Activated CD4-positive, alpha-beta T cell treated with anti-CD3 and anti-CD28 coated beads, Interleukin-10, Interleukin-2, amounts not matched to agents 100 ng/mL and 50 ng/mL, durations not matched to agents 16 hours and 8 hours (primary cell): ENCODE measurements at regions not wholly inside any gene's neighbourhood (a gene's known extent, or its start where the extent isn't known, plus 50 kb on each side); places are given as distances from the start of the nearest gene placed in this dataset.

ENCODE experiments used
- DNase-seq: peaks from one replicate; pipeline ENCODE4 v3.0.0-alpha.2; 2020

DNA sequence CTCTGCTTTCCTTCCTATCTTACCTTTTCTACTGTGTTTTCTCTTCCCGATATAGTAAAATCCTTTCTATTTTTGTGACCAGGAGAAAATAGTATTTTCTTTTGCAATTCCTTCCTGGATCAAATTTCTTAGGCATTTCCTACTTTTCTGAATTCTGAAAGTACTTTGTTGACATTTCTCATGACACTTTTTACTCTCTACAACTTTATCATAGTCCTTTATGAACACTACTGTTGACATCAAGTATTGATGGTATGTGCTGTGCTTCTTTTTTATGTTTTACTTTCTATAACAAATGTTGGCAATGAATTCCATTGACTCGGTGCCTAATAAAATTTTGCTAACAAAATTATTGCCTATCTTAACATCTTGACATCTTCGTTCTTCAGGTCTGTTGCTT is 217.7 kb upstream of the TCF4 start:
- DNase-seq: no peak

DNA sequence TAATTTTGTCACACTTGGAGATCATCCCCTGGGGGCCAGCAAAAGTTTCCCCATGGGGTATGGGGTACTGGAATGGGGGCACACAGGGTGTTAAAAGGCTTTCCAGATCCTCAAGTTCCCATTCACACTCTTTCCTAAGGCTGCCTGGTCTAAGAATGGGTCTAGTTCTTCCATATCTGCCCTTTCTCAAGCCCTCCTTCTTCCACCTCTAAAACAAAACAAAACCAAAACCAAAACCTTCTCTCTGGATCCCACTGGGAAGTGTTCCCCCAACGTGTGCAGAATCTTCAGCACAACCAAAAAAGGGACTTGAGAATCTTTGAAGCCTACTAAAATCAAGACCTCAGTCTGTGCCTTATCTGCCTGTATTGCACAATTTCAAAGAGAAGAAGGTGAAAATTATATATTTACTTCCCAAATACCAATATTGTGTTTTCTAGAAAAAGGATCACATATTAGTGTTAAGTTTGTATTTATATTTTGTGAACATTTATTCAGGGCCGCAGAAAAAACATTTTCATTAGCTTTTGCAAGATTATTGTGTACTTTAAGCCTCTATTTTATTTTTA is 207.2 kb upstream of the TCF4 start:
- no peak for DNase-seq

DNA sequence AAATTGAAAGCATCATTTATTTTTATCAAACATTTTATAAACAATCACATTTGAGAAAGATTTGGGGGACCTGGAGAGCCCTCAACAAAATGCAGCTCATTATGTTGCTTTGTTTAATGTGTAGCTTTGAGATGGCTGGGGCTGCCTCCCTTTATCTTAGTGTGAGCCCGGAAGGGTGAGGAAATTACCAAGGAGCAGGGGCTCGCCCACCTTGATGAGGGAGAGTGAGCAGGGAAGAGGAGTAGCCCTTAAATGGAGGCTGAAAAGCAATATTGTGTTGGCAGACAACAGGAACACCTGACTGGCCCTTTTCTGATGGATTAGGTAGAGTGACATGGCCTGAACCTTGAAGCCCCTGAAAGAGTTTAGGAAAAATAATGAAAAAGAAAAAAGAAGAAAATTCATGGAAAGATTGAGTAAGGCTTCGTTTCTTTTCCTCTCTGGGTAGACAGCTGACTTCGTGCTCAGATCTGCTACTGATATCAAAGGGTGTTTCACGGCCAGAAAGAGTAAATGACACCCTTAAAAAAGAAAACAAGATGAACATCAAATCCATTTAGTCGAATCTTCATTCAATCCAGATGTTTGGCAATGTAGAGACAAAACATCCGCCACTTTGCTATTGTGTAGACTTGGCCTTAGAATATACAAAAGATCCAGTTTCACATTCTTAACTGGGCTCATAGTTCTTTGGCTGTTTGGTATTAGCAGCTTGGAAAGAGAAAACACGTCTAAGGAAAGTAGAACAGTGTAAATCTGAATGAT is 206.5 kb upstream of the TCF4 start:
- DNase-seq: no peak

DNA sequence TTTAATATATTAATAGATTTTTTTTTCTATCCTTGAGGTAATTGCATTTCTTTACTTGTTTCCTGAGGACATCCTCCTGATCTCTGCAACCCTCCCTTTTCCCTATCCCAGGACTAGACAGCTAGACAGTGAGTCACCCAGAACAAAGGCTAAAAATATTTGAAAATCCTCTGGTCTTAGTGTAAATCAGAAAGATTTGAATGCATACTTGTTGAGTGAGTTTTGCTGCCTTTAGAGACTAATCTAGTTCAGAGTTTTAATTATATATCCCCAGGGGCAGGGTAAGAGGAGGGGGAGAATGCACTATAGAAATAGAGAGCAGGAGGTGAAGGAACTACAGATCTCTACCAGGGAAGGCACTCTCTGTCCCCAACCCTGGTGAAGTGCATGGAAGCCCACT is 202.3 kb upstream of the TCF4 start:
- DNase-seq: no peak

DNA sequence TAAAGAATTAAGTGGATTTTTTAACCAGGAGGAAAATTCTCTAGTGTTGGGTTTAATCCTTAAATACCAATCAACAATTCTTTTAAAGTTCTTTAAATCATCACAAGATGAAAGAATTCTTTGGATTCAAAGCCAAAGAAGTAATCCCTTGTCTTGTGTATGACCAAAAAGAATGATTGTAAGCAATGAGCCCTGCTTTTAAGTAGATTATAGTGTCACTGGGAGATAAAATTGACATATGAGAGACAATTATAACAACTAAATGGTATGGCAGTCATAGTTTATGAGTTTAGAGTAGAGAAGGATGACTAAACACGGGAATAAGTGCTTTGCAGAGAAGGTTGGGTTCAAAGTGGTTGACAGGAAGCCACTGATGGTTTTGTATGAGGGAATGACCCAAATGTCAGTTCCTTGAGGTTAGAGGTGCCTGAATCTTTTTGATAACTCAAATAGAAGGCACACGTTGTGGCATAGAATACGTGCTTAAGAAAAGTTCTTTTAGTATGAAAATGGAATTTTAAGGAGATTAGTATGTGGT is 199.6 kb upstream of the TCF4 start:
- DNase-seq: peak; percentile 7

DNA sequence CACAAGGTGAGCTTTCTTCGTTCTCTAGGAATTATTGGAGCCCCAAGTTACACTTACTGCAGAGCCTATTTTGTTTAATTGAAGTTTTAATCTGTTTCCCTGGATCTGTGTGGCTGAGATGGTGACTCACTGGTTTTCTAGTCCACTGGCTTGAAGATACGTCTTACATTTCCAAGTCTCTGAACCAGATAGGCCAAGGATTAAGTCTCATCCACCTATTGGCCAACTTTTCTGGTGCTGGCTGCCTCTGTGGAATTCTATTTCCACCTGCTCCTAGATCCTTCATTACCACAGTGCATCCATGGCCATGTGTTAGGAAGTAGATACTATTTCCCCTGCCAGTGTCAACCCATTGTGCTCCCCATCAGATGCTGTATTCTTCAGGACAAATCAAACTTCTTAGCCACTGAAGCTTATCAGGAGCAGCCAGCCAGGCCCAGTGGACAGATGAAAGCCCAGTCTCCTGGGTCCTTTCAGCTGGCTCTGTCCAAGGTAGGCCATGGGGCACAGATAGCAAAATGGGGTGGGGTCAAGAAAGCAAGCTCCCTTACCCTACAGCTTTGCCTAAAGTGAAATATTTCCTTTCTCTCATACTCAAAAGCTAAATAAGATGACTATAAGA is 198.8 kb upstream of the TCF4 start:
- no peak for DNase-seq

DNA sequence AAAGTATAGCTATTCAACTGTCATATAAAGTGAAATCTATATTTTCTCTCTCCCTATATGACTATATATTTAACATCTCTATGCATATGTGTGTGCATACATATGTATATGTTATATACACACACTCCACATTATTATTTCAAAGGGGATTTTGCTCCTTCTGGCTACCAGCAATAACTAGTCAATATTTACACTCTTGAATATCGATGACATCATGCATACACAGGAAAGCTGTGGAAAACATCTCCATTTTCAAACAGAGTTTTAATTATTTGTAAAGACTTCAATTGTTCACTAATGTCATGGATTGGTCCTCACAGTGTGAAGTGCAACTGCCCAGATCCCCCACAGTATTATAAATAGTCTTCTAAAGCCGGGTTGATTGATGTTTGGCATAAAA is 195.9 kb upstream of the TCF4 start:
- no peak for DNase-seq

DNA sequence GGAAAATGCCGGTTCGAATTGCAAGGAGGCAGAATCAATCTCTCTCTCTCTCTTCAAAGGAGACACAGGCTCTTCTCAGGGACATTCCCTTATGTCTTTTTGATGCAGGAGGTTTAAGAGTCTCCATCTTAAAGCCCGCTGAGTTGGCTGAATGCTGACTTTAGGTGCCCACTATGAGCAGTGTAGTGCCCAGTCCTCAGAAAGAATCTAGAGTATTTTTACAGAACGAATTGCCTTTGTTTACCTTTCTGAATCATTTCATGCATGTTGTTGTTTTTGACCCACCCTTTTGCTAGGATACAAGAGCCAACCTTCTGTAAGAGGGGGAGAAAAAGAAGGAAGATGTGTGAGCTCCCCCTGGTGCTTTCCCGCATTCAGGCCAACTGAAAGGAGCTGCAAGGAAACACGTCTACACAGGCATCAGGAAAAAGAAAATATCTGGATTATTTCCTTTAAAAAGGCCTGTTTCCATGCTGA is 193.5 kb upstream of the TCF4 start:
- DNase-seq: no peak

DNA sequence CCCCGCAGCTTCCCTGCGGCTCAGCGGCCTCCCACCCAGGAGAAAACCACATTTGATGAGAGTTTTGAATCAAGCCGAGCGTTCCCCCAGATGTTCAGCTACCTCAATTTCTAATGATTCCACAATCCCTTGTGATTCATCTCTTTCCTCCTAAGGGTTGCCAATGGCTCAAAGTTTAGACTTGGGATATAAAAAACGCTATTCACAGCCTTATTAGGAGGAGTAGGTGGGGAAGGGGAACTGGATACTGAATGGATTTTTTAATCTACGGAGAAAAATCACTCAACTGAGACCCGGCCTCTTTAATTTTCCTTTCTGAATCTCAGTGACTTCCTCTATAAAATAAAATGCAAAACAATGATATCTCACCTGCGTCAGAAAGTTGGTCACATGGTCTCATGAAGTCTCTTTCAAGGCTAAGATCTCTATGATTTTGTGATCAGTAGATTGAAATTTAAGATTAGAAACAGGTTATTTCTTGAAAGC is 192.6 kb upstream of the TCF4 start:
- DNase-seq: no peak

DNA sequence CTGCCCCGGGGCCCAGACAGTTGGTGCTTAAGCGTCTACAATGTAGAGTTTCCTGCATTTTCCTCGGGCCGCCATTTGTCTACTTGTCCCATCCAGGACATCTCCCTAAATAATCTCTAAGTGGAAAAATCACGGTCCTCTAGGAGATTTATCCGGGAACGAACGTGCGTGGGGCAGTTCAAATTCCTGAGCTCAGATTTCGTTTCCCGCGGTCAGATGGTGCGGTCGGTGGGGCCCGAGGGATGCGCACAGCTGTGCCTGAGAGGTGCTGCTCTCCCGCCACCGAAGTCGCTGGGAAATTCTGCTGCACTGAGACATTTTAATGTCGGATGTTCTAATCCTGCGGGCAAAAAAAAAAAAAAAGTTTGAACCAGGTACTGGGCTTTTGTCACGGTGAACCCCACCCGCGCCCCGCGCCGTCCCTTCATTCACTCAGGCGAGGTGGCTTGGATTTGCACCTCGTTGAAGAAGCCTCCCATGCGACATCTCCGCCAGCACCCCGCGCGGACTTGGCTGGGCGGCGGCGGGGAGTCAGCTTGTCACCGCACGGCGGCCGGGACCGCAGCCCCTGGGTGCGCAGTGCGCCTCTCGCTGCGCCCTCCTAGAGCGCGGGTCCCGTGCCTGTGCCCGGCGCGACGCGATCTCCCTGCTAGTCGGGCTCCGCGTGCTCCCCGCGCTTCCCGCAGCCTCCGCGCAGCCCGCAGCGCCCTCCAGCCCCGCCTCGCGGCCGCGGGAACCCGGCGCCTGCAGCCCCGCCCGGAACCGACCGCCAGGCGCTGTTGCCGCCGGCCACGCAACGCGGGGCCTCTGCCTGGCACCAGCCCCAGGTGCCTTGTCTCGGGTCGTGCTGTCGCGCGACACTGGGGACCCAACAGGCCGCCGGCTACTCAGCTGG is 191.9 kb upstream of the TCF4 start:
- DNase-seq: no peak

DNA sequence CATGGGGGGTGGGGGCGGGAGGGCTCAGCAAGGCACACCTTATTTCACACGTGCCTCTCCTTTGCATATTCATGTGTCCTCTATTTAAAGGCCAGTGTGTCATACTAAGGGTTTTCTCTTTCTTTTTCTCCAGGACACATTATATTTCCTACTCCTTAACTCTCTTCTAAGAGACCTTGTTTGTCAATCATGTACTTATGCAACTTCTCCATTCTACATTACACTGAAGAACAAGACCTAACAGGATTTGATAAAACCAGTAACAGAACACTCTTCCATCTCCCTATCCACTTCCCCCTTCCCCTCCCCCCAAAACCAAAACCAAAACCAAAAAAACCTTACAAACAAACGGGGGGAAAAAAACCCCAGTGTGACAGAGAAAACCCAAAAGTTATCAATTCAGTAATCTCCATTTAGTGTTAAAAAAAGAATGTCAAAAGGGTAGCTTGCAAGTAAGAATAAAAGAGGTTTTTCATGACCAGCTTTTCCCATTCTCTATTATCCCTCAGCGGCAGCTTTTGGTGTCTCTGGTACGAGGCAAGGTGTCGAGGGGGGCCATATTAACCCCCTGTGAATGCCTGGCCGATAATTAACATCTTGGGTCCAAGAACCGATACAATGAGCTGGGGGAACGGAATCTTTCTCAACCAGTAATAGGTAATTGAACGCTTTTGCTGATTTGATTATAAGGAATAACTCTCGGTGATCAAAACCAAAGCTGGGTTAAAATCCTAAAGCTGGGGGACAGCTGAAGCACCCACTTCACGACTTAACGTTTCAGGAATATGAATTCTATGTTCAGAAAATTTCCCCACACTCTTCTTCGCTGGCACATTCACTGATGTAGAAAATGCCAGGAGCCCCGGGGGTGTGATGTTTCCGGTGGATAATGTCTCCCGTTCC is 191.0 kb upstream of the TCF4 start:
- peak; percentile 10 for DNase-seq

DNA sequence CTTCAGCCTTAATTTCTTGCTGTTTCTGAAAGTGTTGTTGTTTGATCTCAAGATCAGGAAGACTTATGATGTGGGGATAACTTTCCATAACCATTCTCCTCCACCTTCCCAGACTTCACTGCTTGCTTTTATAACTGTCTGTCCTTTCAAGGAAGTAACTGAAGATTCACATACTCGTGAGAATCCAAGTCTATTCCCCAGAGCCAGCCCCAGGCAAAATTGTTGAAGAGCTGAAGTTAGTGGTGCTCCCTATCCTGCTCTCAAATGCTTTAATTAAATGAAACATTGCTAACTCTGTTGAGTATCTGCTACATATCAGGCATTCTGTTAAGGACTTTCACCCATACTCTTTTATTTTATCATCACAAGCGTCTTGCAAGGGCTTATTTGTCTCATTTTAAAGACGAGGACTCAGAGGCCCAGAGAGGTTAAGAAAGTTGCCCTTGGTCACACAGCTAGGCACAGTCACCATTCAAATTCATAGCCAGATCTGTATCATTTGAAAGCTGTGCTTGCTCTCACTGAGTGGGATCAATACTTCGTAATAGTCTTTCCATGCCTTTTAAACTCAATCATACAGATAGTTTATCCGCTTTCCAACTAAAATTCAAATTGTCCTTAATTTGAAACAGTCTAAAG is 189.8 kb upstream of the TCF4 start:
- no peak for DNase-seq

DNA sequence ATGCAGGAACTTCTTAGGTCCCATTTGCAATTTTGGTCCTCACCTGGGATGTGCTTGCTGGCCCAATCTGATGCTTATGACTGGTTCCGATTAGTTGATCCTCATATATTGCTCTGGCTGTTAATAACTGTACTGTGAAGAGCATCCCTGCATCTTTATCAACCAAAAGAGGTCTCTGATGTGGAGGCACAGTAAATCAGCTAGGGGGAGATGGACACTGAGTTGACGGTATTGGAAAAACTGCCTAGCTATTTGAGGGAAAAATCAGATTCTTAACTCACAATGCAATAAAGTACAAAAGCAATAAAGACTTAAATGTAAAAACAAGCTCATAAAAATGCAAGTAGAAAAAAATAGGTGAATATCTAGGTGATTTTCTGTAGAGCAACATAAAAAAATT is 188.0 kb upstream of the TCF4 start:
- no peak for DNase-seq

DNA sequence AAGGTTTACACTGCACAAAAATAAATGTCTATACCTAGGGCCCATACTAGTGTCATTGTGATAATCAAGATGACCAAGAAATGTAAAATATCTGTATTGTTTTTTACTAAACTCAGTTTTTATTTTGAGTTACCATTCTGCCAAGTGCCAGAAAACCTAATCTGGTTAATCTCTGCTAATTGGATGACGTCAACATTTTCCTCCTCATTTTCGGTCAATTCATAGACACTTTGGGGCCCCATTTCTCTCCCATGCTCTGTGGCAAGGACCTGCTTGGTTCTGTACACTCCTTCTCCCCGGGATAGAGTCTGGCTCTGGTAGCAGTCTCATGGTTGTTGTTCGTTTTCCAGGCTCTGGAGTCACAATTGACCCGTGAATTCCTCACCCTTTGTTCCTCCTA is 186.5 kb upstream of the TCF4 start:
- no peak for DNase-seq

DNA sequence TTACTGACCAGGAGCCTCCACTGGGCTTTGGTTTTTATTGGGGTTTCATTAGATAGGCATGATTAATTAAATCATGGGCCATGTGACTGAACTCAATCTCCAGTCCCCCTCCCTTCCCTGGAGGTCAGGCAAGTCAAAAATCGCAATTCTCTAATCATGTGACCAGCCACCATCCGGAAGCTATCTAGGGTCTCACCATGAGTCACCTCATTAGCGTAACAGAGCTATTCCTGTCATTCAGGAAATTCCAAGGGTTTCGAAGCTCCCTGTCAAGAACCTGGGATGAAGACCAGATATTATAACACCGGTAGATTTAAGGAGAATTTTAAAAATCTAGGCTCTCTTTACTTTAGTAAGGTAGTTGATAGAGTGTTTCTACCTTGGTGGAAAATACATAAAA is 180.3 kb upstream of the TCF4 start:
- DNase-seq: no peak

DNA sequence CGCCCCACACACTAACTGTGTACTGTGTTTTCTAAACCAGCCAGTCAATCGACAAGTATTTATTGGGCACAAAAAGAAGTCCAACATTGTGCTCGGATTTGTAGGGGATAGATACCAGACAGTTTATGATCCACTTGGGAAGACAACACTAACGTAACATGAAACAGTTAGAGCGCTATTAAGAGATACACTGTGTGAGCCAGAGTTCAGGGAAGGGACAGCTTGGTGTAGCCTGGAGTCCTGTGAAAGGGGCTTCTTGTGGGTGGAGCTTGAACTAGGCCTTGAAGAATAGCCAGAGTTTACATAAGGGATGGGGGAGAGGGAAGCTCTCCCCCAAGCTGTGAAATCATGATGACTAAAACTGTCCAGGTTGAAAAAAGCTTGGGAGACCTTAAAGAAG is 176.4 kb upstream of the TCF4 start:
- DNase-seq: no peak

DNA sequence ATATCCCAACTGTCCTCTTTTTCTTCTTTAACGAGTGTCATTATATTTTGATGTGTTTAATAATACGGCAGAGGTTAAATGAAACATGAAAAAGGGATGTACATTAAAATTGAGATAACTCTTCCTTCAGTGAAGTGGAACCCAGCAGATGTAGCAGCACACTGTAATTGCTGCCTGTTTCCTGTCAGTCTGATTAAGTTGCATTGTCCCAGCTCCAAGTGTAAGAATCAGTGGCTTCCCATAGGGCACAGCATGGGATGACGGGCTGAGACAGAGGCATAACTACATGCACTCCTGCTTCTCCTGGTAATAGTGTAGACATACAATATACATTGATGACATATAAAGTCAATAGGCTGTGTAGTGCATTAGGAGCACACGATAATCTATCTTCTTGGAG is 175.8 kb upstream of the TCF4 start:
- DNase-seq: no peak

DNA sequence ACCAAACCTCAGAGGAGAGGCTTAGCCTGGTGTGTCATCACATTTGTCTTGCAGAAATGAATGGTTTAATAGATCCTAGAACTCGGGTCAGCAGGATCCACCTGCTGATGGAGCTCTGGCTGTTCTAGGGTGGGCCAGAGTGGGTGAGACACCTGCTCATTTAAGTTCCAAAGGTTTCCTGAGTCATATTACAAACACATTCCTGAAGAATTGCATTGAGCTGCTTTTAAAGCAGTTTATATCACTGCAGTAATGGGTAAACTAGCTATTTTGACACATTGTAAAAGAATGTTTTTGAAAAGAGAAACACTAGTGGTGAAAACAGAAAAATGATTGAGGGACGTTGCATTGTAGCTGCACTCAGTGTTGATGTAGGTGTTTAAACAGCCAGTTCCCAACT is 175.3 kb upstream of the TCF4 start:
- DNase-seq: no peak

DNA sequence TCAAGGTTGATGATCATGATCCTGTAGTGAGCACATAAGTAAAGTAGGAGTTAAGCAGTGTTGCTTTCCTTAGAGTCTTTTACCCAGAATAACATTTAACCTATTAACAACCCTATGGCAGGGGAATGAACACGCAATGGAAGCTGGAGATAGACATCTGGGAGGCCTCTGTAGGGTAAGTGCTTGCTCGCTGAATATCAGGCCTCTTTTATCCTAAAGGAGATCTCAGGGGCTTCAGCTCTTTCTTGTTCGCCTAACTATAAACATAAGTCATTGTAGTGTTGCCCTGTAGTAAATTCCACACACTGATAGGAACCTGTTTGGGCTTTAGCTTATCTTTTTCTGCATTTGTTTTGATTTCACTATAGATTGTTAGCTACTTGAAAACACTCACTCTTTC is 174.4 kb upstream of the TCF4 start:
- DNase-seq: no peak

DNA sequence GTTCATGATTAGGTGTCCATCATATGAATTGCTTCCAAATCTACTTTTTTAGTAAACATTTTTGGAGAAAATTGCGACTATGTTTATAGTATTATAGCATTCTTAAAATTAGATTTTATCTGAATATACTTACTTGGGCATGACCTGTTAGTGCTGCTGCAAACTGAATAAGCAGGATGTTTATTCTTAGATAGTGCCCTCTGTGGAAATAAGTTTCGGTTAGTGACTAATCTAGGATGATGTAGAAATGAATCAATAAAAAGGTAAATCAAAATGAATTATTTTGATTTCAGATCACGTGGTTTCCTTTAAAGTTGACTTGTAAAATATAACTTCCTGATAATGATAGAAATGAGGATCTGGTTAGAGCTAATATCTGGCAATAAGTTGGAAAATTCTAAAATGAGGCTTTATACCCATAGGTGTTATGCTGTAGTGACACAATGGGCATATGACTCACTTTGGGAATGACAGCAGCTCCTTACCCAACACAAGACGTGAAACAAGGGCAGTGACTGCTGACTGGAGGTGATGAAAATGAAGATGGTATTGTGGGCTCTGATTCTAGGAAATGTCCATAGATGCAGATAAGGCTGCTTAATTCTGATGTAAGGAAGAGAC is 165.8 kb upstream of the TCF4 start:
- DNase-seq: peak; percentile 7

DNA sequence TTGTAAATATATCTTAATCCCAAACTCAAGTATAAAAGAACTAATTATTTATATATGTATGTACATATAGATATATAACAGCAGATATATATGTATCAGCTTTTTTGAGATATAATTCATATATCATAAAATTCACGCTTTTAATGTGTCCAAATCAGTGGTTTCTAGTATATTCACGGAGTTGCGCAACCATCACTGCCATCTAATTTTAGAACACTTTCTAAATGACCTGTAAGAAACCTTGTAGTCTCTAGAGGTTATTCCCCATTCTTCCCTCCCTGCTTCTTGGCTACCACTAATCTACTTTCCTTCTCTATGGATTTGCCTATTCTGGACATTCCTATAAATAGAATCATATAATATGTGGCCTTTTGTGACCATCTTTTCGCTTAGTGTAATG is 163.5 kb upstream of the TCF4 start:
- DNase-seq: no peak
